GM21447 (cell line): ENCODE measurements at regions not wholly inside any gene's neighbourhood (a gene's known extent, or its start where the extent isn't known, plus 50 kb on each side); places are given as distances from the start of the nearest gene placed in this dataset.
"Not testable (repeated sequence)": the region's sequence is repeated elsewhere in the genome, so short reads cannot be mapped to it uniquely, and the experiment has no call there.

Source experiments
- ATAC-seq: cut with Tn5 transposase; IDR thresholded peaks from one replicate; pipeline ENCODE4 v1.9.1; 2021; ENCODE audit not compliant: unreplicated experiment

DNA sequence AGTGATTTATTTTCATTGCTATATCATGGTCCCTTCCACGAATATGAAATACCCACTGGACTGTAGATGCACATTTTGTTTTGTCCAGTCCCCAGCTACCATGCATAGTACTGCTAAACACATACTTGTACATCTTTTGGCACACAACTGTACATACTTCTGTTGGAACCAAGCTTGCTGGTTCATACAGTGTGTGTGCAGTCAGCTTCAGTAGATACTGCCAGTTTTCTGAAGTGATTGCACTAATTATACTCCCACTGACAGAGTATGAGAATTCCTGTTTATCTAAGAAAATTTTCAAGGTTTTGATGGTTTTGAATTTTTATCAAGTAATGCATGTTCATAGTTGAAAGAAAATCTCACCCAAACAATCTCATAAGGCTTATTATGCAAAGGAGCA, 100.7 kb upstream of the LMCD1 start:
- ATAC-seq, result no peak

DNA sequence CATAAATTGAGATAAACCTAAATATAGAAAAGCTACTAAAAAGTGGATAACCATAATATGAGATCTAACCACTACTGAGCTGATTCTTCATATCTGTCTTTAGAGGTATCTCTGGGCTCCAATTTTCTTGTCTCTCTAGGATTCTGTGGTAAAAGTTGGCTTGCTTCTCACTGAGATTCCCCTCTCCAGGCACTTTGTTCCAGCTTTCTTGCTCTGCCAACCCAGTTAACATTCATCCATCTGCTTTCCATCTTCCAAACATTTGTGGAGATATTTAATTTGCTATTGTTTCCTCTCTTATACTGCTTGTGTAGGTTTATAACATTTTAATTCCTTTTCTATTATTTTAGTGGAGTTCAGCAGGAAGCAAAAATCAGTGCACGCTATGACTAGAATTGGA, 97.6 kb upstream of the LMCD1 start:
- ATAC-seq, result no peak

DNA sequence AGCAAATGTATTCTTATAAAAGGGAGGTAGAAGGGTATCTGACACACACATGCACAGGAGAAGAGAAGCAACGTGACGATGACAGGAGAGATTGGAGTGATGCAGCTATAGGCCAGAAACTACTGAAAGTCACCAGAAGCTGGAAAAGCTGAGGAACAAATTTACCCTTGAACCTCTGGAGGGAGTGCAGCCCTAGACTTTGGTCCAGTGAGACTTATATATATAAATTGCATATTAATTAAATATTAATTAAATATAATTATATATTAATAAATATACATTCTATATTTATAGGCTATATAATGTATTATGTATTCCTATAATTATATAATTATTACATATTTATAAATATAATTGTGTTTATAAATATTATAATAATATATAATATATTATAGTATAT, 96.5 kb upstream of the LMCD1 start:
- no peak for ATAC-seq

DNA sequence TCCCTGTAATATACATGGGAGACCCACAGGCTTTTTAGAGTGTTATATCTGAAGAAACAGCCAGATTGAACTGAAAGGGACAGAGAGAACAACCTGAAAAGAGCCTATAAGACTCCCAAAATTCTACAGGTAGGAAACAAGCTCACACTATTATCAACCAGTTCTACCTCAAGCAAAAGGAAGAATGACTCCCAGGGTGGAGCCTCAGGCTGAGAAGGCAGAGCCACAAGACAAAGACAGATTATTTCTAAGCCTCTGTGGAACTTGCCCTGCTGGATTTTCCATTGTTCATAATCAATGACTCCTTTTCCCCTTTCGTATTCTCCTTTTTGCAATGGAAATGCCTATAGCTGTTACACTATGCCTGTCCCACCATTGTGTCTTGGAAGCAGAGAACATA, 95.1 kb upstream of the LMCD1 start:
- ATAC-seq, result no peak

DNA sequence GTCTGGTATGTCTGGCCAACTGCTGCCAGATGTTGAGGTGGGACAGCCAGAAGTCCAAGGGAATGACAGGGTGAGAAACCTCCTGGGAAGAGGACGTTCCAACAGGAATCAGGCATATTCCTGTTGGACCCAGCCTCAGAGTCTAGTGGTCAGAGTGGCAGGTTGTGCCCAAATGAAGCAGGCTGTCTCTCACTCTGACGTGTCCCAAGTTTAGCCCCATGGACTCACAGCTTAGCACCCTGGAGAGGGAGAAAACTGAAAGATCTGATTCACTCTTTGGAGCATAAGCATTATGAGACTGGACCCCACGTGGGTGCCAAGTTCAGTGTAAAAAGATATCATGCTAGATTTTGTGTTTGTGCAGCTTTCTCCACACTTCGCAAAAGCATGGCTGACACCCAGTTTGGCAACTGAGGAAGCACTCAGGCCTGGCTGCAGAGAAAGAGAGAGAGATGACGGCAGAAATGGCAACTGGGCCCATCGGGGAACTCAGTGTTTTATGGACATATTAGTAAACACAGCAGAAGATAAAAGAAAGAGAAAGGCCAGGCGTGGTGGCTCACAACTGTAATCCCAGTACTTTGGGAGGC, 88.2 kb upstream of the LMCD1 start:
- no peak for ATAC-seq

DNA sequence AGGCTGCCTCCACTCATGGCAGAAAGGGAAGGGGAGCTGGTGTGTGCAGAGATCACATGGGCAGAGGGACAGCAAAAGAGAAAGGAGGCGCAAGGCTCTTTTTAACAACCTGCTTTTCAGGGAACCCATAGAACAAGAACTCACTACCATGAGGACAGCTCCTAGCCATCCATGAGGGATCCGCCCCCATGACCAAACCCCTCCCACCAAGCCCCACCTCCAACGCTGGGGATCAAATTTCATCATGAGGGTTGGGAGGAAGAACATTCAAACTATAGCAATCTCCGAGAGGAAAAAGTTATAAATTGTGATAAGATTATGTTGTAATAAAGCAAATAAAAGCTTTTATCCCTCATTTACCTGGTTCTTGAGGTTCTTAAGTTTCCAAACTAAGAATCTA, 84.7 kb upstream of the LMCD1 start:
- no peak for ATAC-seq

DNA sequence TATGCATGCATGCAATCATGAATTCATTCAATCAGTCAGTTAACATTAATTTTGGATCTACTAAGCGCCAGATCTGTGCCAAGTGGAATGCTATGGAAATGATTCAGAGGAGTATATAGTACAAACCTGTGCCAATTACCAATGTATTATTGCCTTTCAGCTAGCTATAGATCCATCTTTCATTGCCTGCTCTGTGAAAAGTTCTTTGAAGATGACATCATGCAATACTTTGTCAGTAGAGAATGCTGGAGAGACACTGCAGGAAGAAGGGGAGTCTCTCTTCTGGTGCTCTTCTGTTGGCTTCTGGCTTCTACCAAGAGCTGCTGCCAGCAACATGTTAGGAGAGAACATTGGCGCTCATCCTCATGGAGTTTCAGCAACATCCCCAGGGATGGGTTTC, 81.0 kb upstream of the LMCD1 start:
- no peak for ATAC-seq

DNA sequence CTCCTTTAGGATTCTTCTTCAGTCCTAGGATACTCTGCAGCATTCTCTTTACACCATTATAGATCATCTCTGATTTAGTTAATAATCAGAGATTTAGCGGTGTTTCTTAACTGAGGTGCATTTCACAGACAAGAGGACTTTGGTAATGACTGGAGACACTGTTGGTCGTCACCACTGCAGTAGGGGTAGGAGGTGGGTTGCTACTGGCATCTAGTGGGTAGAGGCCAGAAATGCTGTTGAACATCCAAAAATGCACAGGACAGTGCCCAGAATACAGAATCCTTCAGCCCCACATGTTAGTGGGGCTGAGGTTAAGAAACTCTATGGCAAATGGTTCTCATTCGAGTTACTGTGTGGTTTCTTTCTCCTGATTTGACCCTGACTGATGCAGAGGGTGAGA, 80.4 kb upstream of the LMCD1 start:
- no peak for ATAC-seq

DNA sequence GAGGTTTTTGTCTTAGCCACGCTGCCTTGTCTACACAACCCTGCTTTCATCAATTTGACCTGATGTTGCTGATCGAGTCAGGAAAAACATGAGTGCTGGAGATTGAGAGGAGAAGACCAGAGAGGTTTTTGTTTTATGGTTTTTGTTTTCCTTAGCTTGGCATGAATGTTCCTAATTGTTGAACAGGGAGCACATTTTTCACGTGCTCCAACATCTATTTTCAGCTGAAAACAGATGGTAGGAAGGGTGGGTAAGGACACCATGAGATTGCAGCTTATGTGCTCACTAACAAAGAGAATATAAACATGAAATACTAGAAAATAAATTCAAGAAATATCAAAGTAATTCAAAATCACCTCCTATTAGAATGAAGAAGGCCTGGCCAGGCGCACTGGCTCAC, 79.9 kb upstream of the LMCD1 start:
- ATAC-seq, result no peak

DNA sequence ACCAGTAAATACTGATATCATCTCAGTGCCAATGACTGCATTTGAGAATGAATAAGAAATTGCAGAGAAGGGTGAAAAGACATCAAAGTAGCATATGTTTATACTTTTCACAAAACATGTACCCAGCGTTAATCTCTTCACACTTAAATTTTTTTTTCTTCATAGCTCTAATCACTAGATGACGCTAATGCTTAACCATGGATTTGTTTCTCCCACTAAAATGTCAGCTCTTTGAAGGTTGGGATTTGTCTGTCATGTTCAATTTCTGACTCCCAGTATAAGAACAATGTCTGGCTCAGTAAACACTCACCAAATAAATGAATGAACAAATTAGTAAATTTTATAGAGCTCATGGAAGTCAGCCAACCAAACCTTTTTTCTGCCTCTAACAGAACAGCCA, 78.3 kb upstream of the LMCD1 start:
- no peak for ATAC-seq

DNA sequence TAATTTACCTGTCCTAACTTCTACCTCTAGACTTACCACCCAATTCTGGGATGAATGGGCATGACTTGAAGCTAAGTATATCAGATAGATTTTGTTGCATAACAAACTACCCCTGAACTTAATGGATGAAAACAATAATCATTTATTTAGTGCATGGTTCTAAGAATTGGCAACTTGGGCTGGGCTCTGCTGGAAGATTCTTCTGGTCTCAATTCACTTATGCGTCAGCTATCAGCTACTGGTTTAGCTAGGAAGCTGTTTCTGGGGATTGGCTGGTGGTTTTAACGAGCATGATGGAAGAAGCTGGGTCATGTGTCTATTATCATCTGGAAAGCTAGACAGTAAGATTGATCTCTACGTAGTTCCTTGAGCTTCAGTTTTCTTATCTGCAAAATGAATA, 77.3 kb upstream of the LMCD1 start:
- ATAC-seq, result no peak

DNA sequence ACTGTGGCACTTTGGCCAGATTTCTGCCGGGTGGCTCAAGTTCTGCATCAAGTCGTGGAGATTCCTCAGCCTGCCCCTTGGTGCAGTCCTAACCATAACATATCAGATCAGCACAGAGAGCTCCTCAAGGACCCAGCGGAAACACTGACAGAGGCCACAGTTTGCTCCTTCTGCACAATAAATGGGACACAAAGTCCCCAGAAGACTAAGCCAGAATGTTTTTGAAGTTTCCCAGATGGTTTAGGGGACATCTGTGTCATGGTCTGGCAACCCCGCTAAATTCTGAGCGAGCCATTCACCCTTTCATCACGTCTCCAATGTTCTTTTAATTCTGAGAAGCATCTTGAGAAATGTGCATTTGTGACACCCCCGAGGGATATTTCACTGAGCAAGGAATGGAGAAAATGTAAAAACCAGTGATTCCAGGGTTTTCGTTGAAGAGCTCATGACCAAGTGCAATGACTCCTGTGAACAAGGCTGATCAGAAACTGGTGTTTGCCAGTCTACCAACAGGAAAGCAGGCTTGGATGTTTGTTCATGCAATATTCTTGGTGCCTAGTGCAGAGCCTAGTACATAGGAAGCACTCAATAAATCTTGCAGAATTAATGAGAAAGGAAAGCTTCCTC, 64.8 kb upstream of the LMCD1 start:
- ATAC-seq, result no peak

DNA sequence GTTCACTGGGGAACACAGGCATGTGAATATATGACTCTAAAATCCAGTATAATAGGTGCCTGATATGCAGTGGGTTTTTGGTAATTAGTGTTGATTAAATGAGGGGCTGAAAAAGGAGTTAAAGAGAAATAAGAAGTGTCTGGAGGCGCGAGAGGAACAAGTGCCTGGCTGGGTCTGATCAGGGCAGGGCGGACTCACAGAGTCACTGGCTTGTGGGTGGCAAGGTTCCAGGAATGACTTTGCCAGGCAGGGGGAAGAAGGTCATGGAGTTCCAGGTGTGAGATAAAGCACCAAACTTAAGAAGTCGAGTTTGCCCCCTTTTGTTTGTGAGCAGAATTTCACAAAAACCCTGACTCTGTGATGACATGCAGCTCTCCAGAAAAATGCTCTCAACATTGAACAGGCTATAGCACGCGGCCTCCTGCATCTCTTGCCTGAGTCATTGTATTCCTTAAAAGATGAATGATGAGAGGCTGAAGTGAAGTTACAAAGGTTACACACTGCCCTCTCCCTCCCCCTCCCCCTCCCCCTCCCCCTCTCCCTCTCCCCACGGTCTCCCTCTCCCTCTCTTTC, 63.0 kb upstream of the LMCD1 start:
- no peak for ATAC-seq

DNA sequence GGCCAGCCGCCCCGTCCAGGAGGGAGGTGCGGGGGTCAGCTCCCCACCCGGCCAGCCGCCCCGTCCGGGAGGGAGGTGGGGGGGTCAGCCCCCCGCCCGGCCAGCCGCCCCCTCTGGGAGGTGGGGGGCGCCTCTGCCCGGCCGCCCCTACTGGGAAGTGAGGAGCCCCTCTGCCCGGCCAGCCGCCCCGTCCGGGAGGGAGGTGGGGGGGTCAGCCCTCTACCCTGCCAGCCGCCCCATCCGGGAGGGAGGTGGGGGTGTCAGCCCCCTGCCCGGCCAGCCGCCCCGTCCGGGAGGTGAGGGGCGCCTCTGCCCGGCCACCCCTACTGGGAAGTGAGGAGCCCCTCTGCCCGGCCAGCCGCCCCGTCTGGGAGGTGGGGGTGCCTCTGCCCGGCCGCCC, 61.5 kb upstream of the LMCD1 start:
- not testable (repeated sequence) for ATAC-seq

DNA sequence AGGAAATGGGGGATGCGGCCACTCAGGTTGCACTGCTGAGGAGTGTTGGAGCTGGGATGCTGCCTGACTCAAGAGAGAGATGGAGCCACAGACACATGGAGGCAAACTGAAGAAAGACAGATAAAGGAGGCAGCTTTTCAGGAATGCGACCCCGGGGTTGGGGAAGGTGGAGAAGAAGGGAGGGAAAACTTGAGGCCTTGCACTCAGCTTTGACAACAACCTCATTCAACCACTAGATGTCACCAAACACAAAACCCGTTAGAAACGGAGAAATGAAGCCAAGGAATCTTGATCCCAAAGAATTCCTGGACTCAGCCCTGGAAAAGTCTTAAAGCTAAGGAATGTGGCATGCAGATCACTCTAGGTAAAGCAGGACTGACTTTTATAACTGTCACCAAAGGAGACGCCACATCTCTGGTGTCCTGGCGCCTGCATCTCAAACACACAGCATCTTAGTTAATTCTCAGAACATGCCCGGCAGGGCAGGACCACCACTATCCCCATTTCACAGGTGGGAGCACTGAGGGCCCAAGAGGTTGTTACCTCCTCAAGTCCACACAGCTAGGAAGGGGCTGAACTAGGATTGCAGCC, 59.6 kb upstream of the LMCD1 start:
- no peak for ATAC-seq

DNA sequence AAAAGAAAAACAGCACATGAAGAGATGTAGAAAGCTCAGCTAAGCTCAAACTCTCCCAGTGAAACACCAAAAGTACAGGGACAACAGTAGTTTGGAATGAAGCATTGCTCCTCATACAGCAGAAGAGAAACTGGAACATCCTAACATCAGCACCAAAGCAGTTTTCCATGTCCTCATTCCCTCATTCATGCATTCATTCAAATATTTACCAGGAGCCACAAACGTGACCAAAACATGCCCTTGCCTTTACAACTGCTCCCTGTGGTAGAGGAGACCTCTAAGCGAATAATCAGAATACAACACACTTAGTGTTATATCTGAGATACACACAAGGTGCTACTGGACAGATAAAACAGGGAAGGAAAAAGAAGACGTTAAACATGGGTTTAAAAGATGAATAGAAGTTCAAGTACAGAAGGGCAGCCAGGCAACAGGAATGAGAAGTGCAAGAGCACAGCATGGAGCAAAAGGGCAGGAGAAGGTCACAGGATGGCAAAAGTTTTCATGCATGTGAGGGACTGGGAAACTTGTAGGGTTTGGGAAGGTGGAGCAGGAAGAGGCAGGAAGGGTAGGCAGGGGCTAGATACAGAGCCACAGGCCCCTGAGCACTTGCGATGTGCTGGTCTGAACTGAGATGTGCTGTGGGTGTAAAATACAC, 58.5 kb upstream of the LMCD1 start:
- ATAC-seq, result no peak

DNA sequence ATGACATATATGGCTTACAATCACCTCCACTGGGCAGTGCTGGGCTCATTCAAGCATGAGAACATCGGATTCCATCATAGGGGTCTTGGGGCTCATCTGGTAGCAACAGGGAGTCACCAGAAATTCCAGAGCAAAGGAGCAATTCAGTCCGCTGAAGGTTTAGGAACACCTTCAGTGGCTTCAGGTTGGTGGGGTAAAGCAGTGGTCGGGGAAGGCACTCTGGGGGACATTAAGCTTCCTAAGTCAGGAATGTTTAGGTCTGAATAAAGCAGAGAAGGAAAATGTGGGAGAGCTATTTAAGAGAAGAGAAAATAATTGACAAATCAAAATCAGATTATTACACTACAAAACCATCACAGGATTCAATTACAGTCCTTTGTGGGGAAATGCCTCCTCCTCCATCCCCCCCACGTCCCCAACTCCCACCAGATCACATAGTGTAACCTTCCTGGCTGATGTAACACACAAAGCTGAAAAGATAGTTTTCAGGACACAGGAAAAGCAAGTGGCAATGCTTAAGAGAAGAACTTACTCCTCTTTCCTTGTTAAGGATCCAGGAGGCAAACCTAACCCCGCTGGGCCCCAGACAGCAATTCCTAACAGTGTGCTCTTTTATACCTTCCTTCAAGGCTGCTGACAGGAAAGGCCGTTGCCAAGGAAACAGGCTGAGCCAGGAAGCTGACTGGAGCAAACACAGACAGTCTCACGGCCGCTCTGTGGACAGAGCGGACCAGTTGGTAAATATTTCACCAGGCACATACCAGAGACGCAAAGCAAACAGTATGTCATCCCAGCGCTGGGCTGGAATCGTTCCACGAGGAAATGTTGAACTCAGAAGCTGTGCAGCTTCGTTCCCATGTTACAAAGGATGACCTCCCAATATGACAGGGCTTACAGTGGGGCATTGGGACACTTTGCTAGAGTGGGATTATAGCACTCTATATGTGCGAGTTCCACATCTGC, 57.5 kb upstream of the LMCD1 start:
- peak; percentile 66 for ATAC-seq

DNA sequence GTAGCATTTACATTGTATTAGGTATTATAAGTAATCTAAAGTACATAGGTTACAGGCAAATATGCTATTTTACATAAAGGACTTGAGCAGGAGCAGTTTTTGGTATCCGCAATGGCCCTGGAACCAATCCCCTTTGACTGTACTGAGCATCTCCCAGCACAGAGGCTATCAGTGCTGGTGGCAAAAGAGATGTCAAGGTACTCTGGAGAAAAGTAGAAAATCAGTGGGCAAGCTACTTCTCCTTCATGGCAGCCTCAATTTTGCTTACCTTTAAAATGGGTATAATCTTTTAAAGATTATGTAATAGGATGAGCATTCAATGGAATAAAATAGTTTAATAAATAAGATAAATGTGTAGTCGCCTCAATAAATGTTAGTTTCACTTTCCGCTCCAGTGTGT, 56.7 kb upstream of the LMCD1 start:
- no peak for ATAC-seq

DNA sequence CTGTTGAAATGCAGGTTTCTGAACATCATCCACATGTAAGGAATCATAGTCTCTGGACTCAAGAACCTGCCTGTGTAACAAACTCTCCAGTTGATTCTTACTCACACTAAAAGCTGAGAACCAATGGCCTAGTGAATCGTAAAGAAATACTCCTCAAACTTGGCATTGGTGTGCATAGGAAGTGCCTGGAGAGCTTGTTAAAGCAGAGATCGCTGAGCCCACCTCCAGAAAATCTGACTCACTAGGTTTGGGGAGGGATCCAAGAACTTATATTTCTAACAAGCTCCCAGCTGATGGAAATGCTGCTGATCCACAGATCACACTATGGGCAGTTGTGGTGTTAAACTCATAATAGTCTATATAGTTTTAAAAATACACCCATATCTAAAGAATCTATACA, 55.8 kb upstream of the LMCD1 start:
- ATAC-seq, result no peak

DNA sequence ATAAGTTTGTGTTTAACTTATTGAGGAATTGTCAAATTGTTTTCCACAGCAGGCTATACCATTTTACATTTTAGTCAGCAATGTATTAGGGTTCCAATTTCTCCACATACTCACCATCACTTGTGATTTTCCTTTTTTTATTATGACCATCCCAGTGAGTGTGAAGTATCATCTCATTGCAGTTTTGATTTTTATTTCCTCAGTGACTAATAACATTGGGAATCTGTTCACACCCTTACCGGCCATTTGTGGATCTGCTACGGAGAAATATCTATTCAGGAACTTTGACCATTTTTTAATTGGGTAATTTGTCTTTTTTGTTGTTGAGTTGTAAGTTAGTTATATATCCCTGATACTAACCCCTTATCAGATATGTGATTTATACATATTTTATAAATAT, 54.8 kb upstream of the LMCD1 start:
- no peak for ATAC-seq

DNA sequence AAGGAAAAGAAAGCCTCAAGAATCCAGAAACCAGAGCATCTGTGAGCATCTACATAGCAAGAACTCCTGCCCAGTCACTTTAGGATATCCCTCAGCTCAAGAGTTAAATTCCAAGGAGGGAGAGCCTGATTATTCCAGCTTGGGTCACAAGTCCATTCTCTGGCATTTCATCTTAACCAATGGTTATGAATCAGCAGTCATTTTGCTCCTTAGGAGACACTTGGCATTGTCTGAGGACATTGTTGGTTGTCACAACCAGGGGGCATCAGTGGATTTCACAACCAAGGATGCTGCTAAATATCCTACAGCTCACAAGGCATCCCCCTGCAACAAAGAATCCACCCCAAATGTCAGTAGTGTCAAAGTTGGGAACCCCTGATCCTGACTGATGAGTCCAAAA, 51.0 kb upstream of the LMCD1 start:
- ATAC-seq, result no peak
